Breast epithelium (tissue), 4 donors: ENCODE measurements at regions not wholly inside any gene's neighbourhood (a gene's known extent, or its start where the extent isn't known, plus 50 kb on each side); places are given as distances from the start of the nearest gene placed in this dataset.

Source experiments
- DNase-seq, 2 donors: peaks; one replicate each; pipeline ENCODE4 v3.0.0-alpha.2; 2019; ENCODE audit warnings: low spot score in 2 of 2
- H3K27ac ChIP-seq, 2 donors: fragments of 200-600 bp; sonication (generic) in 1 of 2; one replicate each; pipeline ENCODE4 v1.5.1; 2016 to 2019; ENCODE audit warnings: mild to moderate bottlenecking in 1 of 2
- H3K27me3 ChIP-seq, 2 donors: fragments of 200-600 bp; sonication (generic) in 1 of 2; one replicate each; pipeline versions ENCODE4 v1.5.1 to v1.6.0; 2017 to 2019; ENCODE audit warnings: control low read depth in 1 of 2, mild to moderate bottlenecking in 1 of 2
- H3K36me3 ChIP-seq: fragments of 200-600 bp; one replicate; pipeline ENCODE4 v1.5.1; 2019
- H3K4me1 ChIP-seq, 2 donors: fragments of 200-600 bp; sonication (generic); one replicate each; pipeline ENCODE4 v1.5.1; 2016 to 2019; ENCODE audit warnings: control low read depth in 1 of 2
- H3K4me3 ChIP-seq, 3 donors: fragments of 200-600 bp; sonication (generic); 1 replicate in 2 of 3; 2 replicates in 1 of 3; pipeline ENCODE4 v1.5.1; 2016 to 2019; ENCODE audit warnings: mild to moderate bottlenecking in 3 of 3, moderate library complexity in 2 of 3
- H3K9me3 ChIP-seq, 2 donors: fragments of 200-600 bp; sonication (generic) in 1 of 2; one replicate each; pipeline ENCODE4 v1.5.1; 2016 to 2019; ENCODE audit warnings: control low read depth in 1 of 2
- CTCF ChIP-seq, 3 donors: fragments of 450-650 bp; IDR thresholded peaks; one replicate each; pipeline ENCODE4 v1.5.1; 2016 to 2017; ENCODE audit warnings: antibody characterized with exemption in 3 of 3, mild to moderate bottlenecking in 3 of 3, moderate library complexity in 3 of 3
- POLR2A ChIP-seq: fragments of 450-650 bp; IDR thresholded peaks from one replicate; pipeline ENCODE4 v1.6.1; 2016; ENCODE audit warnings: antibody characterized with exemption, mild to moderate bottlenecking, moderate library complexity
- POLR2AphosphoS5 ChIP-seq, 3 donors: sonication (generic); formaldehyde crosslinking; IDR thresholded peaks; one replicate each; pipeline ENCODE4 v1.6.1; 2017; ENCODE audit warnings: antibody characterized with exemption in 3 of 3
- intact Hi-C: fragments of 100-400 bp; cut with DNase I; formaldehyde crosslinking; loops from one replicate; pipeline ENCODE4 v1.15.1; 2023; ENCODE audit warnings: low total_unique reads

- TF ChIP-seq POLR2A (no peak), CTCF (IDR thresholded peaks at IDR 0.05) (no peak), POLR2AphosphoS5 (IDR thresholded peaks at IDR 0.05) (no peak)
- no peak overlapping the region for H3K27ac ChIP-seq
- H3K4me3 ChIP-seq: no peak overlapping the region
- no peaks in the 10 kb centered on the region for H3K27me3 ChIP-seq
- intact Hi-C loops: no loop called here
- no peaks in the 10 kb centered on the region for H3K36me3 ChIP-seq
- no peaks in the 10 kb centered on the region for H3K9me3 ChIP-seq
- no peaks in the 10 kb centered on the region for H3K4me1 ChIP-seq
- DNase-seq: no peak
These were observed 373.3 kb downstream of the CHSY3 start for GRCh38 chr5:130277522-130277921.

DNA sequence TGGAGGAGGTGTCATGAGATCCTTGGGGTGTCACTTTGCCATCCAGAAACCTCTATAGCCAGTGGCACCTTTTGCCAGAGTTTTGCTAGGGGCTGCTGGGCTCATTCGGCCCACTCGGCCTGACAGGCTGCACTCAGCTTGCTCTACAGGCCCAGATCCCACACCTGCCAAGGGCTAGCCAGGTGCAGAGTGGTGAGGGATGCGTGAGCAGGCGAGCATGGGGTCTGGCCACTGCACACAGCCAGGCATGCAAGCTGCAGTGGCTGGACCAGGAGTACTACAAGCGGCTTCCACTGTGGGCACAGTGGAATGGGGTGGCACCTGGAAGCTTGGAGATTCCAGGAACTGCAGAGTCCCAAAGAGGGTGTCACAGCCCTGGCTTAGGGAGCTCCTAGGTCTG lies 372.7 kb downstream of the CHSY3 start:
- no peaks in the 10 kb centered on the region for H3K4me1 ChIP-seq
- no peak for DNase-seq
- H3K9me3 ChIP-seq: no peaks in the 10 kb centered on the region
- TF ChIP-seq POLR2AphosphoS5 (IDR thresholded peaks at IDR 0.05): no peak
- TF ChIP-seq POLR2A: no peak
- no peak for TF ChIP-seq CTCF (IDR thresholded peaks at IDR 0.05)
- H3K36me3 ChIP-seq: no peaks in the 10 kb centered on the region
- no peak overlapping the region for H3K27ac ChIP-seq
- H3K4me3 ChIP-seq: no peak overlapping the region
- intact Hi-C loops: no loop called here
- no peaks in the 10 kb centered on the region for H3K27me3 ChIP-seq

DNA sequence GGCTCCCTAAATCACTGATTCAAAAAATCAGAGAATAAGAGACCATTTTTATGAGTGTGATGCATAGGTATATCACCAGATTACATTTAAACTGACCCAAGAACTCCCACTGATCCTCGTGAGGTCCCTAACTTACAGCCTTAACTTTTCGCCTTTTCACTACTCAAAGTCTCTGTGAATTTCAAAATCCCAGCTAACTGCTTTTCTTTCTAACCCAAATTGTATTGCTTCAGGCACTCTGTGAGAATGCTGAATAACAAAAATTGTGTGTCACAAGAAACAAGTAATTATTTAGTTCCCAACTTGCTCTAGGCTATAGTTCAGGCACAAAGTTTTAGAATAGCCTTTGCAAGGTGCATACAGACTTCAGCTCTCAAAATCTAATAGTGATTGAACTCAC lies 368.6 kb downstream of the CHSY3 start:
- no peaks in the 10 kb centered on the region for H3K9me3 ChIP-seq
- no peaks in the 10 kb centered on the region for H3K4me1 ChIP-seq
- H3K36me3 ChIP-seq: no peaks in the 10 kb centered on the region
- H3K27ac ChIP-seq: no peak overlapping the region
- no peaks in the 10 kb centered on the region for H3K27me3 ChIP-seq
- no peak for TF ChIP-seq POLR2AphosphoS5 (IDR thresholded peaks at IDR 0.05)
- no peak overlapping the region for H3K4me3 ChIP-seq
- DNase-seq: no peak
- intact Hi-C loops: no loop called here

- no peaks in the 10 kb centered on the region for H3K27me3 ChIP-seq
- TF ChIP-seq CTCF (IDR thresholded peaks at IDR 0.05) (no peak), POLR2A (no peak), POLR2AphosphoS5 (IDR thresholded peaks at IDR 0.05) (no peak)
- H3K4me1 ChIP-seq: no peaks in the 10 kb centered on the region
- H3K4me3 ChIP-seq: no peak overlapping the region
- H3K36me3 ChIP-seq: no peaks in the 10 kb centered on the region
- intact Hi-C loops: no loop called here
- no peaks in the 10 kb centered on the region for H3K9me3 ChIP-seq
- no peak for DNase-seq
- H3K27ac ChIP-seq: no peak overlapping the region
These were observed 366.5 kb downstream of the CHSY3 start for GRCh38 chr5:130270786-130271185.

DNA sequence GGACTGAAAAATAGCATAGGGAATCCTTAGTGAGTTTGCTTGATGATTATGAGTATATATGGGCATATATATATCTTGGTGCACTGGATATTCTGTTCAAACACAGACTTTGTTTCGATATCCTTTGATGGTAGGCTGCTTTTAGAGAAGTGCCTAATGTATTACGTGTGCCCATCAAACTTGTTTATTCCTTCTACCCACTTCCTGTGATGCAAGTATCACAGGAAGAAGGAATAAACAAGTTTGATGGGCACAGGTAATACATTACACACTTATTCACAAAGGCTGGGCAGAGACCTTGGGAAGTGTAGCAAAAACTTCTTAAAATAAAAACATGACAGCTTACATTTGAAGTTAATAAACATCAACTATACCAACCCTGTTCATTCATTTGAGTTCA lies 364.2 kb downstream of the CHSY3 start:
- Histone ChIP-seq H3K4me1 (no peaks in the 10 kb centered on the region), H3K27ac (no peak overlapping the region), H3K27me3 (no peaks in the 10 kb centered on the region), H3K36me3 (no peaks in the 10 kb centered on the region), H3K4me3 (no peak overlapping the region), H3K9me3 (no peaks in the 10 kb centered on the region)
- TF ChIP-seq CTCF (IDR thresholded peaks at IDR 0.05) (no peak), POLR2AphosphoS5 (IDR thresholded peaks at IDR 0.05) (no peak), POLR2A (no peak)
- no peak for DNase-seq
- intact Hi-C loops: no loop called here

DNA sequence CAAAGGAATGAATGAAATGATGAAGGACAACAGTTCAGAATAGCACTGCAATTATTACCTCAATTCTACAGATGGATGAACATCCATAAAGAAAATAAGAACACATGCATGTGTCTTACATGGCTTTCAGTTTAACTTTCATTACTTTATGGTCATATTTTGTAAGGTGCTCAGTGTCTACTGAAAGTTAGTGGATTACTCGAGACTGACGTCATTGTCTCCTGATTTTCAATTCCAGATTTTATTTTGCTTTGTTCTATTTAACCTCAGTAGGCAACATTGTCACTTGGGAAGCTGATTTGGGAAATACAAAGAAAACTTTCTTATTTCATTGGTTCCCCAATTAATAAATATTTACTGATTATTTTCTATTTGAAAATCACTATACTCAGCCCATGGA lies 363.7 kb downstream of the CHSY3 start:
- TF ChIP-seq POLR2A: no peak
- no peak for TF ChIP-seq POLR2AphosphoS5 (IDR thresholded peaks at IDR 0.05)
- no peak for TF ChIP-seq CTCF (IDR thresholded peaks at IDR 0.05)
- DNase-seq: no peak

More for the DNA sequence above, 363.7 kb downstream of the CHSY3 start:
- Histone ChIP-seq H3K27me3 (no peaks in the 10 kb centered on the region), H3K4me3 (no peak overlapping the region), H3K27ac (no peak overlapping the region), H3K4me1 (no peaks in the 10 kb centered on the region), H3K9me3 (no peaks in the 10 kb centered on the region), H3K36me3 (no peaks in the 10 kb centered on the region)
- intact Hi-C loops: no loop called here
